Common myeloid progenitor, CD34-positive (primary cell): ENCODE measurements at regions not wholly inside any gene's neighbourhood (a gene's known extent, or its start where the extent isn't known, plus 50 kb on each side); places are given as distances from the start of the nearest gene placed in this dataset.
"Not testable (repeated sequence)": the region's sequence is repeated elsewhere in the genome, so short reads cannot be mapped to it uniquely, and the experiment has no call there.

ENCODE experiments used
- CTCF ChIA-PET: fragments of 350-600 bp; sonication (Branson Sonifier 250); formaldehyde crosslinking; loops from one replicate; lab custom pipeline; 2021; ENCODE audit warnings: antibody characterized with exemption; lab: Charles Lee
- POLR2A ChIA-PET: fragments of 350-600 bp; sonication (Branson Sonifier 250); formaldehyde crosslinking; loops from one replicate; lab custom pipeline; 2021; ENCODE audit warnings: antibody characterized with exemption; lab: Charles Lee
- DNase-seq, 3 donors: peaks; one replicate each; pipeline versions ENCODE4 v3.0.0 to v3.0.0-alpha.2; 2013
- H3K27ac ChIP-seq, 2 experiments: 1 replicate in 1 of 2; 2 replicates in 1 of 2; pipeline ENCODE4 v1.7.0; 2013; ENCODE audit warnings: inconsistent platforms in 2 of 2, low read length in 2 of 2, mild to moderate bottlenecking in 2 of 2, low read depth in 1 of 2, moderate library complexity in 1 of 2; ENCODE audit not compliant: severe bottlenecking in 2 of 2, insufficient read depth in 1 of 2, poor library complexity in 1 of 2
- H3K27me3 ChIP-seq, 5 experiments: replicated peaks in 2 of 5; 1 replicate in 3 of 5; 2 replicates in 2 of 5; pipeline versions ENCODE4 v1.6.1 to v1.7.0; 2013; ENCODE audit warnings: low read length in 4 of 5, mild to moderate bottlenecking in 2 of 5, moderate library complexity in 2 of 5, inconsistent platforms in 1 of 5; ENCODE audit not compliant: insufficient read depth in 5 of 5, control insufficient read depth in 4 of 5
- H3K36me3 ChIP-seq, 4 experiments: 1 replicate in 2 of 4; 2 replicates in 2 of 4; pipeline versions ENCODE4 v1.6.1 to v1.7.0; 2013; ENCODE audit warnings: low read length in 3 of 4, control low read depth in 1 of 4, mild to moderate bottlenecking in 1 of 4; ENCODE audit not compliant: control insufficient read depth in 4 of 4, insufficient read depth in 4 of 4
- H3K4me1 ChIP-seq, 4 experiments: 1 replicate in 3 of 4; 2 replicates in 1 of 4; pipeline versions ENCODE4 v1.6.1 to v1.7.1; 2013; ENCODE audit warnings: low read length in 3 of 4, mild to moderate bottlenecking in 3 of 4, control low read depth in 1 of 4, inconsistent platforms in 1 of 4, moderate library complexity in 1 of 4; ENCODE audit not compliant: control insufficient read depth in 4 of 4, insufficient read depth in 4 of 4; ENCODE audit errors: control extremely low read depth in 1 of 4
- H3K4me3 ChIP-seq, 7 experiments: 1 replicate in 4 of 7; 2 replicates in 3 of 7; pipeline versions ENCODE4 v1.5.1 to v1.7.0; 2013; ENCODE audit warnings: mild to moderate bottlenecking in 7 of 7, low read length in 6 of 7, moderate library complexity in 6 of 7, inconsistent platforms in 2 of 7, low read depth in 2 of 7, control low read depth in 1 of 7; ENCODE audit not compliant: insufficient read depth in 4 of 7, control insufficient read depth in 1 of 7; ENCODE audit errors: extremely low read depth in 1 of 7
- H3K9me3 ChIP-seq, 5 experiments: 1 replicate in 4 of 5; 2 replicates in 1 of 5; pipeline versions ENCODE4 v1.6.1 to v1.7.1; 2013; ENCODE audit warnings: low read length in 4 of 5, mild to moderate bottlenecking in 2 of 5, inconsistent platforms in 1 of 5, low read depth in 1 of 5, moderate library complexity in 1 of 5; ENCODE audit not compliant: control insufficient read depth in 4 of 5, insufficient read depth in 2 of 5; ENCODE audit errors: control extremely low read depth in 1 of 5
- WGBS: methylation state at CpG from one replicate; pipeline ENCODE4 v1.1.5; 2013; ENCODE audit not compliant: insufficient coverage; 5-methylcytosine and 5-hydroxymethylcytosine counted together

DNA sequence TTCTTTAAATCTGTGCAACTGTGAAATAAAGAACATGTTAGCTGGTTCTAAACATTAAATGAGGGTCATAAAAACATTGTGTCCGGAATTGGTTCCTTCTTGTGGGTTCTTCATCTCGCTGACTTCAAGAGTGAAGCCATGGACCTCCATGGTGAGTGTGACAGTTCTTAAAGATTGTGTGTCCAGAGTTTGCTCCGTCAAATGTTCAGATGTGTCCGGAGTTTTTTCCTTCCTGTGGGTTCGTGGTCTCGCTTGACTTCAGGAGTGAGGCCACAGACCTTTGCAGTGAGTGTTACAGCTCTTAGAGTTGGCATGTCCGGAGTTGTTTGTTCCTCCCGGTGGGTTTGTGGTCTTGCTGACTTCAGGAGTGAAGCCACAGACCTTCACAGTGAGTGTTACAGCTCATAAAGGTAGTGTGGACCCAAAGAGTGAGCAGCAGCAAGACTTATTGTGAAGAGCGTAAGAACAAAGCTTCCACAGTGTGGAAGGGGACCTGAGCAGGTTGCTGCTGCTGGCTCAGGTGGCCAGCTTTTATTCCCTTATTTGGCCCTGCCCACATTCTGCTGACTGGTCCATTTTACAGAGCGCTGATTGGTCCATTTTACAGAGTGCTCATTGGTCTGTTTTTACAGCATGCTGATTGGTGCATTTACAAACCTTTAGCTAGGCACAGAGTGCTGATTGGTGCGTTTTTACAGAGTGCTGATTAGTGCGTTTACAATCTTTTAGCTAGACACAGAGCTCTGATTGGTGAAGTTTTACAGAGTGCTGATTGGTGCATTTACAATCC is 579.2 kb downstream of the GBE1 start:
- 64% methylated on average over 12 of the region's 12 CpGs for WGBS

DNA sequence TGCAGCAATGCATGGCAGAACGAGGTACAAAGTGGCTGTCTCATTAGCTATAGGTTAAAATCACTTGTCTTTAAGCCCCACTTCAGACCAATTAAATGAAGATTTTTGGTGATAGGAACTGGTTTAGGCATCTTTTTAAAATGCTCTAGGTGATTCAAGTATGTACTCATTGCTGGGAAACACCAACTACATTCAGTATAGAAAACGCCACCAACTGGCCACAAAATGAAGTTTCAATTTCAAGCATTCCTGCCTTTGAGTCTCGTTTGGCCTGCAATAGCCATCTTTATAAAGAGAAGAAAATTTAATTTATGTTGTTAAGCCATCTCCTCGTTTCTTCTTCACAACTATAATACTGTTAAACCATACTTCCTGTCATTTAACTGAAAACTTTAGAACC is 587.9 kb downstream of the GBE1 start:
- WGBS, result no CpG with 5 or more reads among the region's 4 CpGs
- POLR2A ChIA-PET, result no interaction called here
- no peak for DNase-seq

More for the DNA sequence above, 579.2 kb downstream of the GBE1 start:
- H3K36me3 ChIP-seq, H3K27me3 ChIP-seq, H3K4me1 ChIP-seq, H3K27ac ChIP-seq, H3K9me3 ChIP-seq, CTCF ChIA-PET: not testable (repeated sequence)
- POLR2A ChIA-PET, result interaction anchor here (0.6 kb wide), 1 partner anchor 155 kb away, joined by 6 read pairs; no protein-coding TSS in a partner anchor
- H3K4me3 ChIP-seq, result peak overlapping the region in 1 of 7 experiments; percentile 11
- peak; percentile 9 to 57 (median 27) for DNase-seq

GRCh38 chr3:81170298-81170697 is 591.1 kb downstream of the GBE1 start:
- Histone ChIP-seq H3K27ac (no peak overlapping the region), H3K27me3 (no peaks in the 10 kb centered on the region), H3K36me3 (no peaks in the 10 kb centered on the region), H3K4me1 (no peaks in the 10 kb centered on the region), H3K9me3 (no peaks in the 10 kb centered on the region), H3K4me3 (no peak overlapping the region)
- no peak for DNase-seq
- ChIA-PET CTCF (no interaction called here), POLR2A (no interaction called here)

More for the DNA sequence above, 587.9 kb downstream of the GBE1 start:
- Histone ChIP-seq H3K9me3 (no peaks in the 10 kb centered on the region), H3K27me3 (no peaks in the 10 kb centered on the region), H3K4me3 (no peak overlapping the region), H3K36me3 (no peaks in the 10 kb centered on the region), H3K4me1 (no peaks in the 10 kb centered on the region), H3K27ac (no peak overlapping the region)
- CTCF ChIA-PET, result no interaction called here

GRCh38 chr3:81164806-81165205 is 596.6 kb downstream of the GBE1 start:
- no peak overlapping the region for H3K4me3 ChIP-seq
- WGBS, result 93% methylated on average over 2 of the region's 3 CpGs
- CTCF ChIA-PET, result no interaction called here
- no peaks in the 10 kb centered on the region for H3K36me3 ChIP-seq
- no peaks in the 10 kb centered on the region for H3K4me1 ChIP-seq
- H3K9me3 ChIP-seq, result no peaks in the 10 kb centered on the region
- POLR2A ChIA-PET, result no interaction called here
- no peaks in the 10 kb centered on the region for H3K27me3 ChIP-seq
- no peak overlapping the region for H3K27ac ChIP-seq
- DNase-seq, result no peak

- WGBS, result no CpG with 5 or more reads among the region's 1 CpG
- ChIA-PET POLR2A (no interaction called here), CTCF (no interaction called here)
- H3K4me3 ChIP-seq, result no peak overlapping the region
- H3K27ac ChIP-seq, result no peak overlapping the region
- H3K27me3 ChIP-seq, result no peaks in the 10 kb centered on the region
- no peaks in the 10 kb centered on the region for H3K9me3 ChIP-seq
- H3K36me3 ChIP-seq, result no peaks in the 10 kb centered on the region
- no peaks in the 10 kb centered on the region for H3K4me1 ChIP-seq
- DNase-seq, result no peak
Observed at GRCh38 chr3:81161851-81162250, 599.6 kb downstream of the GBE1 start.

GRCh38 chr3:81161100-81161499 is 600.3 kb downstream of the GBE1 start:
- 88% methylated on average over 2 of the region's 4 CpGs for WGBS
- no peaks in the 10 kb centered on the region for H3K4me1 ChIP-seq
- H3K27ac ChIP-seq, result no peak overlapping the region
- H3K9me3 ChIP-seq, result no peaks in the 10 kb centered on the region
- POLR2A ChIA-PET, result no interaction called here
- no peak overlapping the region for H3K4me3 ChIP-seq
- no peaks in the 10 kb centered on the region for H3K36me3 ChIP-seq
- CTCF ChIA-PET, result no interaction called here
- DNase-seq, result no peak
- H3K27me3 ChIP-seq, result no peaks in the 10 kb centered on the region

DNA sequence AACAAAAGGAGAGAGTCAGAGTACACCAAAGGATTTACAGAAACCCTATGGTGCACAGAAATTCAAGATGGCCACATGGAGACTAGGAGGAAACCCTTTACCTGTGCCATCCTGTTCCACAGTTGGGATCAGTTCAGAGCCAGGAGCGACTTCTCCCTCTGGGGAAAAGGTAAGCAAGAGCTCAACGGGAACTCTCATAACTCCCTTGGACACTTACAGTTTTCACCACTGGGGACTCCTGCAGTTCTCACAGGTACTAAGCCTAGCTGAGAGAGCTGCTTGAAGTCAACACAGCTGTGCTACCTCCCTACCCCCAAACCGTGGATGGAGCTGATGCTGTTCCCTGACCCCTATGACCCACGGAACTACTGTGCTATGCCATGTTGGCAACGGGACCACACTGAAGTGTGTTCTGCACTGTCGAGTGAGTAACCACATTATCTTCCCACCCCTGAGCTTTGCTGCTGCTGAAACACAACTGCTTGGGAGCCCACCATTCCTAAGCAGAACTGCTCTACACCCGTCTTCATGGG is 606.8 kb downstream of the GBE1 start:
- 92% methylated on average over 6 of the region's 7 CpGs for WGBS
- H3K36me3 ChIP-seq, result no peaks in the 10 kb centered on the region
- no peaks in the 10 kb centered on the region for H3K4me1 ChIP-seq
- DNase-seq, result no peak
- ChIA-PET POLR2A (no interaction called here), CTCF (no interaction called here)
- H3K4me3 ChIP-seq, result no peak overlapping the region
- no peaks in the 10 kb centered on the region for H3K9me3 ChIP-seq
- no peak overlapping the region for H3K27ac ChIP-seq
- no peaks in the 10 kb centered on the region for H3K27me3 ChIP-seq
